MM.1S (cell line): ENCODE measurements at regions not wholly inside any gene's neighbourhood (a gene's known extent, or its start where the extent isn't known, plus 50 kb on each side); places are given as distances from the start of the nearest gene placed in this dataset.

Experiments
- DNase-seq: peaks from one replicate; pipeline ENCODE4 v3.0.0-alpha.2; 2015
- H2AFZ ChIP-seq: fragments of 300-600 bp; sonication (generic); 2 replicates; pipeline ENCODE4 v1.6.0; 2016; ENCODE audit warnings: antibody characterized with exemption, low read length
- H3F3A ChIP-seq: fragments of 300-600 bp; sonication (generic); 2 replicates; pipeline ENCODE4 v1.6.1; 2016; ENCODE audit warnings: mild to moderate bottlenecking, antibody characterized with exemption, low read length, moderate library complexity, mixed read lengths; ENCODE audit not compliant: insufficient read depth
- H3K27ac ChIP-seq: fragments of 300-600 bp; sonication (generic); 2 replicates; pipeline ENCODE4 v1.5.1; 2016; ENCODE audit warnings: mild to moderate bottlenecking, low read length
- H3K27me3 ChIP-seq: fragments of 300-600 bp; sonication (generic); replicated peaks from 2 replicates; pipeline ENCODE4 v1.6.0; 2016; ENCODE audit warnings: low read length; ENCODE audit not compliant: insufficient read depth
- H3K36me3 ChIP-seq: fragments of 300-600 bp; sonication (generic); replicated peaks from 2 replicates; pipeline ENCODE4 v1.6.1; 2016; ENCODE audit warnings: mild to moderate bottlenecking, low read length, mixed read lengths; ENCODE audit not compliant: insufficient read depth
- H3K4me1 ChIP-seq: fragments of 300-600 bp; sonication (generic); 2 replicates; pipeline ENCODE4 v1.6.1; 2016; ENCODE audit warnings: low read length, mixed read lengths
- H3K4me2 ChIP-seq: fragments of 300-600 bp; sonication (generic); 2 replicates; pipeline ENCODE4 v1.6.0; 2016; ENCODE audit warnings: low read depth, low read length
- H3K4me3 ChIP-seq: fragments of 300-600 bp; sonication (generic); 2 replicates; pipeline ENCODE4 v1.5.1; 2016; ENCODE audit warnings: low read length, mixed read lengths
- H3K79me2 ChIP-seq: fragments of 300-600 bp; sonication (generic); 2 replicates; pipeline ENCODE4 v1.6.1; 2016; ENCODE audit warnings: mixed run types, low read length, mixed read lengths
- H3K9ac ChIP-seq: fragments of 300-600 bp; sonication (generic); 2 replicates; pipeline ENCODE4 v1.6.1; 2016; ENCODE audit warnings: low read length, mixed read lengths
- H3K9me2 ChIP-seq: fragments of 300-600 bp; sonication (generic); replicated peaks from 2 replicates; pipeline ENCODE4 v1.6.1; 2016; ENCODE audit warnings: mild to moderate bottlenecking, low read length, mixed read lengths; ENCODE audit not compliant: insufficient read depth
- H3K9me3 ChIP-seq: fragments of 300-600 bp; sonication (generic); replicated peaks from 2 replicates; pipeline ENCODE4 v1.6.1; 2016; ENCODE audit warnings: mild to moderate bottlenecking, low read length, mixed read lengths; ENCODE audit not compliant: insufficient read depth
- H4K20me1 ChIP-seq: fragments of 300-600 bp; sonication (generic); 2 replicates; pipeline ENCODE4 v1.6.1; 2016; ENCODE audit warnings: mild to moderate bottlenecking, low read length, moderate library complexity, mixed read lengths; ENCODE audit not compliant: insufficient read depth
- EZH2 ChIP-seq: fragments of 300-600 bp; sonication (generic); optimal IDR thresholded peaks from 2 replicates; pipeline ENCODE3; 2017; ENCODE audit warnings: low read depth, mild to moderate bottlenecking, antibody characterized with exemption, low read length, mixed read lengths
- EZH2phosphoT487 ChIP-seq: fragments of 300-600 bp; sonication (generic); IDR thresholded peaks from 2 replicates; pipeline ENCODE4 v1.6.1; 2018; ENCODE audit warnings: antibody characterized with exemption, low read length
- TF ChIP-seq, protein P1 (sequence below): fragments of 300-600 bp; sonication (generic); IDR thresholded peaks from 2 replicates; pipeline ENCODE4 v1.5.1; 2016; ENCODE audit warnings: antibody characterized with exemption, low read length, mixed read lengths

DNA sequence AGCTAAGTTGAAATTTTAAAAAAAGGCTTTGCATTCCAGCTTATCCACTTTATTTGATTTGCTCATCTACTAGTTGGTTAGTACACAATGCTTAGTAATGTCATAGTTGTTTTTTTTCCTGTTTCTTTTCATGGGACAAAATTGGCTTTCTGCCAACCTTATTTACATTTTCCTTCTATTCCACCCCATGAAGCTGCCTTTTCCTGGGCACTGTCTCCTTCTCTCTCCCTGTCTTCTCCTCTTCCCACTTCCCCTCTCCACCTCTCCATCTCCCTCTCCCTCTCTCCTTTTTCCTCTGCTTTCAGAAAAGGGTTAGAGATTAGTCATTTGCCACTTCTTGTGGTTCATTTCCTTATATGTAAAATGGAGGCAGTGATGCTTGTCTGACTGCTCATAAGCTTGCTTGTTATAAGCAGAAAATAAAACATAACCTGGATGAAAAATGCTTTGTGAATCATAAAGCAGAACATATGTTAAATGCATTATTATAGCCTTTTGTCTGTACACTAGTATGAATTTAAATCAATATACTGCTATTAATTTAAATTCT is 181.9 kb downstream of the CEP135 start:
- Histone ChIP-seq H3K9me2 (no peaks in the 10 kb centered on the region), H3K4me1 (no peaks in the 10 kb centered on the region), H3K27me3 (no peaks in the 10 kb centered on the region), H3F3A (no peaks in the 10 kb centered on the region), H3K36me3 (no peaks in the 10 kb centered on the region), H4K20me1 (no peaks in the 10 kb centered on the region), H3K4me2 (no peak overlapping the region), H3K4me3 (no peak overlapping the region), H3K79me2 (no peaks in the 10 kb centered on the region), H3K9me3 (no peaks in the 10 kb centered on the region), H3K27ac (no peak overlapping the region), H3K9ac (no peak overlapping the region), H2AFZ (no peak overlapping the region)
- TF ChIP-seq, protein P1, sequence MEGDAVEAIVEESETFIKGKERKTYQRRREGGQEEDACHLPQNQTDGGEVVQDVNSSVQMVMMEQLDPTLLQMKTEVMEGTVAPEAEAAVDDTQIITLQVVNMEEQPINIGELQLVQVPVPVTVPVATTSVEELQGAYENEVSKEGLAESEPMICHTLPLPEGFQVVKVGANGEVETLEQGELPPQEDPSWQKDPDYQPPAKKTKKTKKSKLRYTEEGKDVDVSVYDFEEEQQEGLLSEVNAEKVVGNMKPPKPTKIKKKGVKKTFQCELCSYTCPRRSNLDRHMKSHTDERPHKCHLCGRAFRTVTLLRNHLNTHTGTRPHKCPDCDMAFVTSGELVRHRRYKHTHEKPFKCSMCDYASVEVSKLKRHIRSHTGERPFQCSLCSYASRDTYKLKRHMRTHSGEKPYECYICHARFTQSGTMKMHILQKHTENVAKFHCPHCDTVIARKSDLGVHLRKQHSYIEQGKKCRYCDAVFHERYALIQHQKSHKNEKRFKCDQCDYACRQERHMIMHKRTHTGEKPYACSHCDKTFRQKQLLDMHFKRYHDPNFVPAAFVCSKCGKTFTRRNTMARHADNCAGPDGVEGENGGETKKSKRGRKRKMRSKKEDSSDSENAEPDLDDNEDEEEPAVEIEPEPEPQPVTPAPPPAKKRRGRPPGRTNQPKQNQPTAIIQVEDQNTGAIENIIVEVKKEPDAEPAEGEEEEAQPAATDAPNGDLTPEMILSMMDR: no peak
- TF ChIP-seq EZH2: no peak
- TF ChIP-seq EZH2phosphoT487: no peak
- no peak for DNase-seq

DNA sequence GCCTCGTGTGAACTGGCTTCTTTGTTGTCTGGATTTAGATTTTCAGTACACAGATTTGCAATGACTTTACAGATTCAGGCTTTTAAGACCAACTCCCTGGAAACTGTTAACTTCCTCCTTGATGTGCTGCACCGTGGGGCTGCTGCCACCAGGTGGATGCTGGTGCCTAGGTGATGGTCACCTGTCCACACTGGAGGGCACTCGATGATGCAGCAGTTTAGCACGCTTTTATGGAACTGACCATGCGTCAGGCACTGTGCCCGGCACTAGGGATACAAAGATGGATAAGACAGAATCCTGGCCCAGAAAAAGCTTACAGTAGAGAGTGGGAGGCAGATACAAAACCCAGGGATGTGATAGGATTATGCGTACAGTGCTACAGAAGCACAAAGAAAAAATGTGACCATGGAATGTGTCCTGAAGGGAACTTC is 180.7 kb downstream of the CEP135 start:
- TF ChIP-seq EZH2 (no peak), EZH2phosphoT487 (no peak)
- TF ChIP-seq, protein P1: peak; percentile 47
- H3K9me3 ChIP-seq: no peaks in the 10 kb centered on the region
- H3K79me2 ChIP-seq: no peaks in the 10 kb centered on the region
- H3K9me2 ChIP-seq: no peaks in the 10 kb centered on the region
- no peaks in the 10 kb centered on the region for H3F3A ChIP-seq
- H3K27me3 ChIP-seq: no peaks in the 10 kb centered on the region
- no peak overlapping the region for H3K4me3 ChIP-seq
- H2AFZ ChIP-seq: no peak overlapping the region
- H4K20me1 ChIP-seq: no peaks in the 10 kb centered on the region
- no peak overlapping the region for H3K27ac ChIP-seq
- H3K9ac ChIP-seq: no peak overlapping the region
- no peaks in the 10 kb centered on the region for H3K4me1 ChIP-seq
- no peaks in the 10 kb centered on the region for H3K36me3 ChIP-seq
- peak; percentile 12 for DNase-seq
- H3K4me2 ChIP-seq: no peak overlapping the region

DNA sequence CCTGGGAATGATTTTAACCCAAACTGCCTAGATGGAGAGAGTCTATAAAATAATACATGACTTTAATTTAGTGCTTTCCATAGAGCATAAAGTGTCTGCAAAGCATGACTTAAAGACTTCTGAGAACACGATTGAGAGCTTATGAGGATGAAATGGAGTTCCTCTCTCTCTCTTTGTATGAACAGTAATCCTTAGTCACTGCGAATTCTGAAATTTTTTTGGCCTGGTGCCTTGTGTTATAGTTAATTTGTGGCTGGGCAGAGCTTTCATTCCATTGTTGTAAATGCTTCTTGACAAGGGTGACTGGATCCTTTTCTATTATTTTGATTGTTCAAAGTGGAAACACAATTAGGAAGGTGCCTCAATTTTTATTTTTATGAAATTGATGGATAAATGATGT is 179.5 kb downstream of the CEP135 start:
- no peaks in the 10 kb centered on the region for H3K36me3 ChIP-seq
- no peaks in the 10 kb centered on the region for H4K20me1 ChIP-seq
- H3K27me3 ChIP-seq: no peaks in the 10 kb centered on the region
- no peaks in the 10 kb centered on the region for H3K9me3 ChIP-seq
- no peaks in the 10 kb centered on the region for H3F3A ChIP-seq
- no peak overlapping the region for H3K4me2 ChIP-seq
- no peak overlapping the region for H2AFZ ChIP-seq
- DNase-seq: no peak
- no peaks in the 10 kb centered on the region for H3K9me2 ChIP-seq
- no peak overlapping the region for H3K9ac ChIP-seq
- H3K27ac ChIP-seq: no peak overlapping the region
- no peaks in the 10 kb centered on the region for H3K79me2 ChIP-seq
- TF ChIP-seq, protein P1: no peak
- TF ChIP-seq EZH2phosphoT487 (no peak), EZH2 (no peak)
- no peaks in the 10 kb centered on the region for H3K4me1 ChIP-seq
- H3K4me3 ChIP-seq: no peak overlapping the region
